ENCODE measurements at regions not wholly inside any gene's neighbourhood (a gene's known extent, or its start where the extent isn't known, plus 50 kb on each side); places are given as distances from the start of the nearest gene placed in this dataset.

- TF ChIP-seq CTCF (IDR thresholded peaks at IDR 0.05), result no peak
- no peak for TF ChIP-seq POLR2A (IDR thresholded peaks at IDR 0.05)
- no peak for TF ChIP-seq POLR2AphosphoS5 (IDR thresholded peaks at IDR 0.05)
- no peak for TF ChIP-seq EP300 (IDR thresholded peaks at IDR 0.05)
These were observed 83.3 kb upstream of the SOX2 start for GRCh38 chr3:181628384-181628783.
